ENCODE measurements at regions not wholly inside any gene's neighbourhood (a gene's known extent, or its start where the extent isn't known, plus 50 kb on each side); places are given as distances from the start of the nearest gene placed in this dataset.
"Not testable (repeated sequence)": the region's sequence is repeated elsewhere in the genome, so short reads cannot be mapped to it uniquely, and the experiment has no call there.

DNA sequence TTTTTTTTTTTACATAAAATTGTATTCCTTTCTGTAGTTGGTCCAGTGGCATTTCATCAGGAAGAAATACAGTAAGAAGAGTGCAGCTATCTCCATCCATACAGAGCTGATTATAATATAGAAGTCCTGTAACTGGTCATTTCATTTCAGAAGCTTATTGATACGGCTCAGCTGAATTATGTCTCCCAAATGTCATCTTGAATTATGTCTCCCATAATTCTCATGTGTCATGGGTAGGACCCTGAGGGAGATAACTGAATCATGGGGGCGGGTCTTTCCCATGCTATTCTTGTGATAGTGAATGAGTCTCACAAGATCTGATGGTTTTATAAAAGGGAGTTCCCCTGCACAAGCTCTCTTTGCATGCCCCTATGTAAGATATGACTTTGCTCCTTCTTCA is 492.9 kb downstream of the CHSY3 start:
- DNase-seq = no peak
- TF ChIP-seq, protein P1, sequence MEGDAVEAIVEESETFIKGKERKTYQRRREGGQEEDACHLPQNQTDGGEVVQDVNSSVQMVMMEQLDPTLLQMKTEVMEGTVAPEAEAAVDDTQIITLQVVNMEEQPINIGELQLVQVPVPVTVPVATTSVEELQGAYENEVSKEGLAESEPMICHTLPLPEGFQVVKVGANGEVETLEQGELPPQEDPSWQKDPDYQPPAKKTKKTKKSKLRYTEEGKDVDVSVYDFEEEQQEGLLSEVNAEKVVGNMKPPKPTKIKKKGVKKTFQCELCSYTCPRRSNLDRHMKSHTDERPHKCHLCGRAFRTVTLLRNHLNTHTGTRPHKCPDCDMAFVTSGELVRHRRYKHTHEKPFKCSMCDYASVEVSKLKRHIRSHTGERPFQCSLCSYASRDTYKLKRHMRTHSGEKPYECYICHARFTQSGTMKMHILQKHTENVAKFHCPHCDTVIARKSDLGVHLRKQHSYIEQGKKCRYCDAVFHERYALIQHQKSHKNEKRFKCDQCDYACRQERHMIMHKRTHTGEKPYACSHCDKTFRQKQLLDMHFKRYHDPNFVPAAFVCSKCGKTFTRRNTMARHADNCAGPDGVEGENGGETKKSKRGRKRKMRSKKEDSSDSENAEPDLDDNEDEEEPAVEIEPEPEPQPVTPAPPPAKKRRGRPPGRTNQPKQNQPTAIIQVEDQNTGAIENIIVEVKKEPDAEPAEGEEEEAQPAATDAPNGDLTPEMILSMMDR (IDR thresholded peaks at IDR 0.05) = no peak
- Histone ChIP-seq H3K4me1 (ENCODE audit: control insufficient read depth, insufficient read depth, low read length) (no peaks in the 10 kb centered on the region), H3K27ac (ENCODE audit: low read length) (no peak overlapping the region), H3K9me3 (ENCODE audit: control insufficient read depth, insufficient read depth, low read length) (no peaks in the 10 kb centered on the region), H3K27me3 (ENCODE audit: control insufficient read depth, insufficient read depth, low read length) (no peaks in the 10 kb centered on the region), H3K36me3 (ENCODE audit: control insufficient read depth, insufficient read depth, low read length) (no peaks in the 10 kb centered on the region), H3K4me3 (ENCODE audit: low read length) (no peak overlapping the region)
- Mint-ChIP-seq H3K4me1 (no peaks in the 10 kb centered on the region), H3K9me3 (peaks cover 0 to 6% of the 10 kb centered on the region in 2 donors), H3K4me3 (no peak overlapping the region), H3K27me3 (ENCODE audit: low read depth in 2 of 2) (no peaks in the 10 kb centered on the region), H3K27ac (no peak overlapping the region), H3K36me3 (no peaks in the 10 kb centered on the region)
- intact Hi-C loops (cut with micrococcal nuclease) = no loop called here
- ATAC-seq = no peak
- WGBS (ENCODE audit: insufficient coverage) = 86% methylated on average over 1 of the region's 2 CpGs

DNA sequence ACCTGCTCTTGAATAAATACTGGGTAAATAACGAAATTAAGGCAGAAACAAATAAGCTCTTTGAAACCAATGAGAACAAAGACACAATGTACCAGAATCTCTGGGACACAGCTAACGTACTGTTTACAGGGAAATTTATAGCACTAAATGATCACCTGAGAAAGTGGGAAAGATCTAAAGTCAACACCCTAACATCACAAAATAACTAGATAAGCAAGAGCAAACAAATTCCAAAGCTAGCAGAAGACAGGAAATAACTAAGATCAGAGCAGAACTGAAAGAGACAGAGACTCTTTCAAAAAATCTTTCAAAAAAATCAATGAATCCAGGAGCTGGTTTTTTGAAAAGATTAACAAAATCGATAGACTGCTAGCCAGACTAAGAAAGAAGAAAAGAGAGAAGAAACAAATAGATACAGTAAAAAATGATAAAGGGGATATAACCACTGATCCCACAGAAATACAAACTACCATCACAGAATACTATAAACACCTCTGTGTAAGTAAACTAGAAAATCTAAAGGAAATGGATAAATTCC is 487.5 kb downstream of the CHSY3 start:
- H3K27ac Mint-ChIP-seq; H3K4me1 Mint-ChIP-seq; ATAC-seq; H3K4me3 ChIP-seq (ENCODE audit: low read length); DNase-seq; H3K4me3 Mint-ChIP-seq; H3K4me1 ChIP-seq (ENCODE audit: control insufficient read depth, insufficient read depth, low read length); H3K27me3 Mint-ChIP-seq (ENCODE audit: low read depth in 2 of 2); intact Hi-C loops (cut with micrococcal nuclease); H3K36me3 ChIP-seq (ENCODE audit: control insufficient read depth, insufficient read depth, low read length); H3K27me3 ChIP-seq (ENCODE audit: control insufficient read depth, insufficient read depth, low read length); H3K9me3 ChIP-seq (ENCODE audit: control insufficient read depth, insufficient read depth, low read length); H3K36me3 Mint-ChIP-seq; H3K27ac ChIP-seq (ENCODE audit: low read length): not testable (repeated sequence)
- WGBS (ENCODE audit: insufficient coverage) = 100% methylated on average over 2 of the region's 3 CpGs
- peaks cover 4 to 10% of the 10 kb centered on the region in 2 donors for H3K9me3 Mint-ChIP-seq

DNA sequence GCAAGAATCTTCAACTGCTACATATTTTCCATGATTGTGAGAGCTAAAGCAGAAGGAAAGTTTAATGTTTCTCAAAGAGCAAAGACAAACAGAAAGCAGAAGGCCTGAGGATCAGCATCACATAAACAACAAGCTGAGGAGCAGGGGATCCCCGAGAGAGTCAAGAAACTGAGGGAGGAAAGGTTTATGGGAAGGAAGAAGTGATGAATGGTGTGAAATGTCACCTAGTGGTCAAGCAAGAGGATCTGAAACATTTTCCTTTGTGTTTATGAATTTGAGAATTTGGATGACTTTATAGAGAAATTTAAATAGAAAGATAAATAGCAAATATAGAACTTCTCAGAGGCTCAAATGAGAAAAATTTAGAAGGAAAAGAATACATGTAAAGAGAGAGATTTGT is 481.9 kb downstream of the CHSY3 start:
- Mint-ChIP-seq H3K27me3 (ENCODE audit: low read depth in 2 of 2) (no peaks in the 10 kb centered on the region), H3K36me3 (no peaks in the 10 kb centered on the region), H3K27ac (no peak overlapping the region), H3K9me3 (peaks cover 3 to 13% of the 10 kb centered on the region in 2 donors), H3K4me3 (no peak overlapping the region), H3K4me1 (no peaks in the 10 kb centered on the region)
- WGBS (ENCODE audit: insufficient coverage) = 43% methylated on average over 1 of the region's 1 CpG
- no peaks in the 10 kb centered on the region for H3K9me3 ChIP-seq (ENCODE audit: control insufficient read depth, insufficient read depth, low read length)
- no peak overlapping the region for H3K27ac ChIP-seq (ENCODE audit: low read length)
- H3K4me3 ChIP-seq (ENCODE audit: low read length) = no peak overlapping the region
- H3K36me3 ChIP-seq (ENCODE audit: control insufficient read depth, insufficient read depth, low read length) = no peaks in the 10 kb centered on the region
- H3K4me1 ChIP-seq (ENCODE audit: control insufficient read depth, insufficient read depth, low read length) = no peaks in the 10 kb centered on the region
- ATAC-seq (no peak), DNase-seq (no peak)
- intact Hi-C loops (cut with micrococcal nuclease) = no loop called here
- TF ChIP-seq, protein P1 (IDR thresholded peaks at IDR 0.05) = no peak
- H3K27me3 ChIP-seq (ENCODE audit: control insufficient read depth, insufficient read depth, low read length) = no peaks in the 10 kb centered on the region

DNA sequence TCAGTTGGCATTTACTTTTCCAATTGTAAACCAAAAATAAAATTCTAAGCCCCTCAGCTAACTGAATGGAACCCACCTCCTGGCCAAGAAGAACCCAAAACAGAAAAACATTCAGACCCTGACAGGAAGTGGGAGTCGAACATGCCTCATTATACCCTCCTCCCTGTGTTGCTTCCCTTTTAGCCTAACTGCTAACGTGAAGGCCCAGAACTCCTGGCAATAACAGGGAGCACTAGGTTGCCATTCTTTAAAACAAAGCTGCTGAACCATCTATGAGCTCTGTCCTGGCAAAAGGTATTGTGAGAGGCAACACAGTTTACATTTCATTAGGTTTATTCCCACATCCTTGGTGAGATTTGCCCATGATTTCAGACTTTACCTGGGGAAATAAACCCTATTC is 481.4 kb downstream of the CHSY3 start:
- ATAC-seq = no peak
- H3K4me1 Mint-ChIP-seq = no peaks in the 10 kb centered on the region
- H3K36me3 Mint-ChIP-seq = no peaks in the 10 kb centered on the region
- H3K27ac Mint-ChIP-seq = no peak overlapping the region
- no peak overlapping the region for H3K4me3 Mint-ChIP-seq
- H3K9me3 Mint-ChIP-seq = peaks cover 3 to 13% of the 10 kb centered on the region in 2 donors
- Histone ChIP-seq H3K4me1 (ENCODE audit: control insufficient read depth, insufficient read depth, low read length) (no peaks in the 10 kb centered on the region), H3K4me3 (ENCODE audit: low read length) (no peak overlapping the region), H3K27ac (ENCODE audit: low read length) (no peak overlapping the region), H3K36me3 (ENCODE audit: control insufficient read depth, insufficient read depth, low read length) (no peaks in the 10 kb centered on the region), H3K9me3 (ENCODE audit: control insufficient read depth, insufficient read depth, low read length) (no peaks in the 10 kb centered on the region), H3K27me3 (ENCODE audit: control insufficient read depth, insufficient read depth, low read length) (no peaks in the 10 kb centered on the region)
- 43% methylated on average over 2 of the region's 2 CpGs for WGBS (ENCODE audit: insufficient coverage)
- DNase-seq = no peak
- no peaks in the 10 kb centered on the region for H3K27me3 Mint-ChIP-seq (ENCODE audit: low read depth in 2 of 2)
- intact Hi-C loops (cut with micrococcal nuclease) = no loop called here
- TF ChIP-seq, protein P1 (IDR thresholded peaks at IDR 0.05) = no peak

All from natural killer cell (primary cell).